ENCODE measurements at regions not wholly inside any gene's neighbourhood (a gene's known extent, or its start where the extent isn't known, plus 50 kb on each side); places are given as distances from the start of the nearest gene placed in this dataset.
"Not testable (repeated sequence)": the region's sequence is repeated elsewhere in the genome, so short reads cannot be mapped to it uniquely, and the experiment has no call there.

- intact Hi-C loops (cut with micrococcal nuclease), result no loop called here
- no peak for TF ChIP-seq CTCF (IDR thresholded peaks at IDR 0.05; ENCODE audit: borderline replicate concordance)
- Histone ChIP-seq H3K27me3 (ENCODE audit: low read depth) (no peaks in the 10 kb centered on the region), H3K4me1 (peaks cover 3% of the 10 kb centered on the region), H3K4me3 (no peak overlapping the region), H3K36me3 (no peaks in the 10 kb centered on the region), H3K9me3 (replicated peaks) (peaks cover 19% of the 10 kb centered on the region), H3K27ac (replicated peaks) (no peak overlapping the region)
- DNase-seq, result no peak
These were observed 226.8 kb downstream of the RND3 start for GRCh38 chr2:150260636-150261035.

- Histone ChIP-seq H3K4me1 (peaks cover 3% of the 10 kb centered on the region), H3K27me3 (ENCODE audit: low read depth) (no peaks in the 10 kb centered on the region), H3K4me3 (no peak overlapping the region), H3K9me3 (replicated peaks) (peaks cover 19% of the 10 kb centered on the region), H3K27ac (replicated peaks) (no peak overlapping the region), H3K36me3 (no peaks in the 10 kb centered on the region)
- intact Hi-C loops (cut with micrococcal nuclease), result no loop called here
- DNase-seq, result no peak
- no peak for TF ChIP-seq CTCF (IDR thresholded peaks at IDR 0.05; ENCODE audit: borderline replicate concordance)
These were observed 227.7 kb downstream of the RND3 start for GRCh38 chr2:150259746-150260145.

- Histone ChIP-seq H3K4me3 (no peak overlapping the region), H3K36me3 (no peaks in the 10 kb centered on the region), H3K9me3 (replicated peaks) (peaks cover 19% of the 10 kb centered on the region), H3K4me1 (peaks cover 3% of the 10 kb centered on the region), H3K27ac (replicated peaks) (no peak overlapping the region), H3K27me3 (ENCODE audit: low read depth) (no peaks in the 10 kb centered on the region)
- intact Hi-C loops (cut with micrococcal nuclease), result no loop called here
- no peak for DNase-seq
- no peak for TF ChIP-seq CTCF (IDR thresholded peaks at IDR 0.05; ENCODE audit: borderline replicate concordance)
These were observed 228.6 kb downstream of the RND3 start for GRCh38 chr2:150258781-150259307.

GRCh38 chr2:150256736-150257135 is 230.7 kb downstream of the RND3 start:
- DNase-seq, result no peak
- peaks cover 9% of the 10 kb centered on the region for H3K9me3 ChIP-seq (replicated peaks)
- TF ChIP-seq CTCF (IDR thresholded peaks at IDR 0.05; ENCODE audit: borderline replicate concordance), result no peak
- no peaks in the 10 kb centered on the region for H3K36me3 ChIP-seq
- intact Hi-C loops (cut with micrococcal nuclease), result no loop called here
- H3K27ac ChIP-seq (replicated peaks), result no peak overlapping the region
- peaks cover 3% of the 10 kb centered on the region for H3K4me1 ChIP-seq
- H3K4me3 ChIP-seq, result no peak overlapping the region
- no peaks in the 10 kb centered on the region for H3K27me3 ChIP-seq (ENCODE audit: low read depth)

GRCh38 chr2:150255528-150255927 is 231.9 kb downstream of the RND3 start:
- no peak for TF ChIP-seq CTCF (IDR thresholded peaks at IDR 0.05; ENCODE audit: borderline replicate concordance)
- Histone ChIP-seq H3K4me3 (no peak overlapping the region), H3K27ac (replicated peaks) (no peak overlapping the region), H3K9me3 (replicated peaks) (no peaks in the 10 kb centered on the region), H3K4me1 (peaks cover 3% of the 10 kb centered on the region), H3K36me3 (no peaks in the 10 kb centered on the region), H3K27me3 (ENCODE audit: low read depth) (no peaks in the 10 kb centered on the region)
- intact Hi-C loops (cut with micrococcal nuclease), result no loop called here
- DNase-seq, result no peak

- DNase-seq; H3K27ac ChIP-seq (replicated peaks); H3K9me3 ChIP-seq (replicated peaks); H3K4me3 ChIP-seq; H3K27me3 ChIP-seq (ENCODE audit: low read depth); H3K36me3 ChIP-seq; H3K4me1 ChIP-seq; intact Hi-C loops (cut with micrococcal nuclease): not testable (repeated sequence)
These were observed 237.7 kb downstream of the RND3 start for GRCh38 chr2:150249735-150250134.
